HepG2 (cell line): ENCODE measurements at regions not wholly inside any gene's neighbourhood (a gene's known extent, or its start where the extent isn't known, plus 50 kb on each side); places are given as distances from the start of the nearest gene placed in this dataset.

Experiments used
- ATAC-seq: fragments of 200-7000 bp; cut with Tn5 transposase; 3 replicates; pipeline ENCODE4 v1.9.1; 2020; ENCODE audit warnings: mild to moderate bottlenecking, moderate library complexity
- BruUV-seq: library from RNA; stranded (reverse); fragments of 400-500 nt; replicated peaks from 2 replicates; lab custom pipeline; 2021; lab: Mats Ljungman, UMichigan
- CTCF ChIA-PET: fragments of 300-600 bp; formaldehyde crosslinking; extraction: SDS; loops from one replicate; lab custom pipeline; 2021; ENCODE audit warnings: low total read pairs, inconsistent platforms, low intra/inter-chr PET ratio; lab: Yijun Ruan, JAX
- POLR2A ChIA-PET: fragments of 350-600 bp; sonication (Branson Sonifier 250); formaldehyde crosslinking; loops from one replicate; lab custom pipeline; 2020; ENCODE audit warnings: antibody characterized with exemption, inconsistent platforms; lab: Yijun Ruan, JAX
- DNase-seq: peaks from one replicate; pipeline ENCODE4 v3.0.0-alpha.2; 2015; ENCODE audit warnings: low spot score
- FAIRE-seq: peaks from 3 replicates; lab custom pipeline; 2011; peaks lifted over from hg19 to GRCh38; lab: Jason Lieb, UNC
- H2AFZ ChIP-seq: one replicate; pipeline ENCODE4 v1.6.1; 2011; ENCODE audit warnings: low read length, inconsistent platforms
- H3K27ac ChIP-seq: fragments of 300-600 bp; 3 replicates; pipeline ENCODE4 v1.8.0; 2011; ENCODE audit warnings: mixed run types, mild to moderate bottlenecking, mixed read lengths, low read length, inconsistent platforms; ENCODE audit not compliant: insufficient read depth; ENCODE audit errors: extremely low read length
- H3K27me3 ChIP-seq, 2 experiments: fragments of 200-600 bp in 1 of 2; 2 replicates in 1 of 2; 3 replicates in 1 of 2; pipeline versions ENCODE4 v1.6.0 to v1.8.0; 2011; ENCODE audit warnings: low read length in 2 of 2, mild to moderate bottlenecking in 2 of 2, moderate library complexity in 2 of 2, inconsistent platforms in 1 of 2; ENCODE audit not compliant: insufficient read depth in 2 of 2, control insufficient read depth in 1 of 2
- H3K36me3 ChIP-seq, 2 experiments: fragments of 200-600 bp in 1 of 2; replicated peaks in 1 of 2; 2 replicates in 1 of 2; 3 replicates in 1 of 2; pipeline versions ENCODE4 v1.5.1 to v1.8.0; 2011; ENCODE audit warnings: low read length in 2 of 2, inconsistent platforms in 1 of 2; ENCODE audit not compliant: insufficient read depth in 2 of 2, control insufficient read depth in 1 of 2
- H3K4me1 ChIP-seq: 2 replicates; pipeline ENCODE4 v1.5.1; 2012; ENCODE audit warnings: low read length, inconsistent platforms; ENCODE audit not compliant: insufficient read depth
- H3K4me2 ChIP-seq: 2 replicates; pipeline ENCODE4 v1.6.0; 2011; ENCODE audit warnings: low read depth, low read length, inconsistent platforms
- H3K4me3 ChIP-seq, 3 experiments: fragments of 200-600 bp in 1 of 3; sonication (generic), shearing (Covaris generic) in 1 of 3; replicated peaks in 1 of 3; 2 replicates each; pipeline ENCODE4 v1.5.1; 2011 to 2016; ENCODE audit warnings: low read length in 3 of 3, inconsistent platforms in 2 of 3, low read depth in 2 of 3, mild to moderate bottlenecking in 2 of 3, control low read depth in 1 of 3, mixed read lengths in 1 of 3; ENCODE audit not compliant: insufficient read depth in 1 of 3
- H3K79me2 ChIP-seq: one replicate; pipeline ENCODE4 v1.6.1; 2011; ENCODE audit warnings: low read length, inconsistent platforms; ENCODE audit not compliant: insufficient read depth
- H3K9ac ChIP-seq: 2 replicates; pipeline ENCODE4 v1.6.0; 2011; ENCODE audit warnings: mild to moderate bottlenecking, low read depth, low read length, inconsistent platforms; ENCODE audit not compliant: insufficient read depth
- H3K9me3 ChIP-seq: 2 replicates; pipeline ENCODE4 v1.5.1; 2012; ENCODE audit warnings: mild to moderate bottlenecking, low read length
- H4K20me1 ChIP-seq: 2 replicates; pipeline ENCODE4 v1.6.0; 2011; ENCODE audit warnings: inconsistent platforms, mild to moderate bottlenecking, low read length, moderate library complexity; ENCODE audit not compliant: insufficient read depth
- GTF3A ChIP-seq: sonication (generic); formaldehyde crosslinking; conservative IDR thresholded peaks from 2 replicates; pipeline ENCODE4 v1.4.0; 2020; ENCODE audit warnings: mild to moderate bottlenecking, missing genetic modification reagents
- KDM6A ChIP-seq: IDR thresholded peaks from 2 replicates; pipeline ENCODE4 v1.6.1; 2016; ENCODE audit warnings: low read depth
- MED13 ChIP-seq: sonication (generic); formaldehyde crosslinking; IDR thresholded peaks from 2 replicates; pipeline ENCODE4 v1.5.0; 2020; ENCODE audit warnings: missing genetic modification reagents
- MTERF4 ChIP-seq: sonication (generic); formaldehyde crosslinking; IDR thresholded peaks from 2 replicates; pipeline ENCODE4 v1.8.0; 2023; ENCODE audit warnings: mild to moderate bottlenecking, missing genetic modification reagents
- MXD3 ChIP-seq: IDR thresholded peaks from 2 replicates; pipeline ENCODE4 v1.6.1; 2016; ENCODE audit warnings: mild to moderate bottlenecking, missing biosample characterization, missing genetic modification reagents
- MXI1 ChIP-seq: IDR thresholded peaks from 3 replicates; pipeline ENCODE4 v1.6.1; 2012; ENCODE audit warnings: low read depth, low read length, inconsistent platforms, borderline replicate concordance
- SSRP1 ChIP-seq: IDR thresholded peaks from 2 replicates; pipeline ENCODE4 v1.6.1; 2016; ENCODE audit warnings: control low read depth
- ZBTB3 ChIP-seq: sonication (generic); formaldehyde crosslinking; IDR thresholded peaks from 2 replicates; pipeline ENCODE4 v1.4.0; 2020; ENCODE audit warnings: low read depth, mild to moderate bottlenecking, moderate library complexity, missing genetic modification reagents, borderline replicate concordance
- ZBTB7A ChIP-seq: sonication (generic); formaldehyde crosslinking; IDR thresholded peaks from 2 replicates; pipeline ENCODE4 v1.8.0; 2022; ENCODE audit warnings: mild to moderate bottlenecking, missing genetic modification reagents
- ZFP36 ChIP-seq: fragments of 150-350 bp; IDR thresholded peaks from 2 replicates; pipeline ENCODE4 v1.6.1; 2018; ENCODE audit warnings: borderline replicate concordance, low read length, low read depth; ENCODE audit not compliant: partially characterized antibody
- ZFP91 ChIP-seq: sonication (generic); formaldehyde crosslinking; IDR thresholded peaks from 2 replicates; pipeline ENCODE4 v1.9.0; 2022; ENCODE audit warnings: missing genetic modification reagents, mild to moderate bottlenecking, borderline replicate concordance
- ZNF234 ChIP-seq: sonication (generic); formaldehyde crosslinking; conservative IDR thresholded peaks from 2 replicates; pipeline ENCODE4 v1.5.1; 2020; ENCODE audit warnings: mild to moderate bottlenecking, missing genetic modification reagents
- ZNF543 ChIP-seq: sonication (generic); formaldehyde crosslinking; IDR thresholded peaks from 2 replicates; pipeline ENCODE4 v1.4.0; 2020; ENCODE audit warnings: mild to moderate bottlenecking, missing genetic modification reagents
- ZZZ3 ChIP-seq: sonication (generic); formaldehyde crosslinking; IDR thresholded peaks from 2 replicates; pipeline ENCODE4 v1.4.0; 2020; ENCODE audit warnings: missing genetic modification reagents, mild to moderate bottlenecking, borderline replicate concordance
- WGBS: methylation state at CpG from one replicate; pipeline ENCODE4 v1.1.6; 2017; ENCODE audit warnings: low lambda C conversion rate; 5-methylcytosine and 5-hydroxymethylcytosine counted together
- in situ Hi-C: cut with HindIII; loops from 2 replicates; pipeline ENCODE4 v1.10.0; 2017; ENCODE audit warnings: low pct_unique_long_range_greater_than_20kb; ENCODE audit not compliant: extremely low pct_ligation_motif_present
- intact Hi-C: fragments of 100-400 bp; cut with micrococcal nuclease; formaldehyde crosslinking; loops from one replicate; pipeline ENCODE4 v1.10.0; 2022; ENCODE audit not compliant: unreplicated experiment
- TF ChIP-seq, protein P1 (sequence below): sonication (generic); formaldehyde crosslinking; IDR thresholded peaks from 2 replicates; pipeline ENCODE4 v1.4.0; 2020; ENCODE audit warnings: missing genetic modification reagents
- TF ChIP-seq, protein P2 (sequence below): fragments of 450-650 bp; IDR thresholded peaks from 2 replicates; pipeline ENCODE4 v1.6.1; 2017

DNA sequence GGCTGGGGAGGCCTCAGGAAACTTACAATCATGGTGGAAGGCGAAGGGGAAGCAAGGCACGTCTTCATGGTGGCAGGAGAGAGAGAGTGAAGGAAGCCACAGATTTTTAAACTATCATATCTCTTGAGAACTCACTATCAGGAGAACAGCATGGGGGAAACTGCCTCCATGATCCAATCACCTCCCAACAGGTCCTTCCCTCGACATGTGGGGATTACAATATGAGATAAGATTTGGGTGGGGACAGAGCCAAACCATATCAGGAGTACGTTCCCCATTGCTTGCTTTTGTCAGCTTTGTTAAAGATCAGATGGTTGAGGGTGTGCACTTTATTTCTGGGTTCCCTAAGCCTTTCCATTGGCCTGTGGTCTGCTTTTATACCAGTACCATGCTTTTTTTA lies 53.7 kb upstream of the E2F8 start (continued):
- TF ChIP-seq, protein P1, sequence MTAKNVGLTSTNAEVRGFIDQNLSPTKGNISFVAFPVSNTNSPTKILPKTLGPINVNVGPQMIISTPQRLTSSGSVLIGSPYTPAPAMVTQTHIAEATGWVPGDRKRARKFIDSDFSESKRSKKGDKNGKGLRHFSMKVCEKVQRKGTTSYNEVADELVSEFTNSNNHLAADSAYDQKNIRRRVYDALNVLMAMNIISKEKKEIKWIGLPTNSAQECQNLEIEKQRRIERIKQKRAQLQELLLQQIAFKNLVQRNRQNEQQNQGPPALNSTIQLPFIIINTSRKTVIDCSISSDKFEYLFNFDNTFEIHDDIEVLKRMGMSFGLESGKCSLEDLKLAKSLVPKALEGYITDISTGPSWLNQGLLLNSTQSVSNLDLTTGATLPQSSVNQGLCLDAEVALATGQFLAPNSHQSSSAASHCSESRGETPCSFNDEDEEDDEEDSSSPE (CRISPR knock-in tag) = no peak

GRCh38 chr11:19291064-19291463 lies 50.3 kb upstream of the E2F8 start:
- no peak for ATAC-seq

More at GRCh38 chr11:19291064-19291463, 50.3 kb upstream of the E2F8 start:
- ChIA-PET CTCF (no interaction called here), POLR2A (no interaction called here)
- Histone ChIP-seq H2AFZ (no peak overlapping the region), H3K27ac (no peak overlapping the region), H3K79me2 (no peaks in the 10 kb centered on the region), H4K20me1 (no peaks in the 10 kb centered on the region), H3K27me3 (peaks cover 1 to 6% of the 10 kb centered on the region in 2 experiments; a peak in 2 of 5 replicates), H3K4me2 (no peak overlapping the region), H3K9ac (no peak overlapping the region), H3K4me3 (no peak overlapping the region), H3K36me3 (no peaks in the 10 kb centered on the region), H3K4me1 (no peaks in the 10 kb centered on the region), H3K9me3 (no peaks in the 10 kb centered on the region)
- in situ Hi-C loops = no loop called here
- BruUV-seq = no TSS peak
- WGBS = 57% methylated on average over 2 of the region's 2 CpGs
- intact Hi-C loops = no loop called here
- TF ChIP-seq ZNF543 (no peak), MED13 (no peak), MXI1 (no peak), ZFP36 (no peak), SSRP1 (CRISPR knock-in tag) (no peak), ZBTB3 (no peak), GTF3A (CRISPR knock-in tag) (no peak), MTERF4 (CRISPR knock-in tag) (no peak), KDM6A (no peak), ZNF234 (no peak), MXD3 (no peak), ZBTB7A (CRISPR knock-in tag) (no peak), ZFP91 (CRISPR knock-in tag) (no peak), ZZZ3 (CRISPR knock-in tag) (no peak)
- TF ChIP-seq, protein P2, sequence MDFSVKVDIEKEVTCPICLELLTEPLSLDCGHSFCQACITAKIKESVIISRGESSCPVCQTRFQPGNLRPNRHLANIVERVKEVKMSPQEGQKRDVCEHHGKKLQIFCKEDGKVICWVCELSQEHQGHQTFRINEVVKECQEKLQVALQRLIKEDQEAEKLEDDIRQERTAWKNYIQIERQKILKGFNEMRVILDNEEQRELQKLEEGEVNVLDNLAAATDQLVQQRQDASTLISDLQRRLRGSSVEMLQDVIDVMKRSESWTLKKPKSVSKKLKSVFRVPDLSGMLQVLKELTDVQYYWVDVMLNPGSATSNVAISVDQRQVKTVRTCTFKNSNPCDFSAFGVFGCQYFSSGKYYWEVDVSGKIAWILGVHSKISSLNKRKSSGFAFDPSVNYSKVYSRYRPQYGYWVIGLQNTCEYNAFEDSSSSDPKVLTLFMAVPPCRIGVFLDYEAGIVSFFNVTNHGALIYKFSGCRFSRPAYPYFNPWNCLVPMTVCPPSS = no peak
- FAIRE-seq = no peak
- no peak for DNase-seq
